ENCODE measurements at regions not wholly inside any gene's neighbourhood (a gene's known extent, or its start where the extent isn't known, plus 50 kb on each side); places are given as distances from the start of the nearest gene placed in this dataset.
"Not testable (repeated sequence)": the region's sequence is repeated elsewhere in the genome, so short reads cannot be mapped to it uniquely, and the experiment has no call there.

- DNase-seq (ENCODE audit: low read depth in 2 of 2) = no peak
These were observed 55.3 kb upstream of the SLCO6A1 start for GRCh38 chr5:102554082-102554481.

GRCh38 chr5:102554728-102555127, 55.9 kb upstream of the SLCO6A1 start:
- DNase-seq (ENCODE audit: low read depth in 2 of 2) = no peak

- DNase-seq (ENCODE audit: low read depth in 2 of 2) = no peak
These were observed 63.3 kb upstream of the SLCO6A1 start for GRCh38 chr5:102561894-102562760.

DNA sequence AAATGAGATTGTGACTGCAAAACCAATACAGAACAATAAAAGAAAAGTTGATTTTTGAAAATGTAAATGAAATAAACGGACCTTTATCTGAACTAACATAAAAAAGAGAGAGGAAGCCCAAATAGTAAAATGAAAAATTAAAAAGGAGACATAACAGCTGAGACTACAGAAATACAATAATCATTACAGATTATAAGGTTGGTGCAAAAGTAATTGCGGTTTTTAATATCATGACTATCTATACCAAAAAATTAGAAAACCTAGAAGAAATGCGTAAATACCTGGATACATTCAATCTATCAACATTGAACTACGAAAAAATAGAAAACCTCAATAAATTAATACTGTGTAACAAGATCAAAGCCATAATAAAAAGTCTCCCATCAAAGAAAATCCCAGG, 71.9 kb upstream of the SLCO6A1 start:
- DNase-seq (ENCODE audit: low read depth in 2 of 2) = no peak

DNA sequence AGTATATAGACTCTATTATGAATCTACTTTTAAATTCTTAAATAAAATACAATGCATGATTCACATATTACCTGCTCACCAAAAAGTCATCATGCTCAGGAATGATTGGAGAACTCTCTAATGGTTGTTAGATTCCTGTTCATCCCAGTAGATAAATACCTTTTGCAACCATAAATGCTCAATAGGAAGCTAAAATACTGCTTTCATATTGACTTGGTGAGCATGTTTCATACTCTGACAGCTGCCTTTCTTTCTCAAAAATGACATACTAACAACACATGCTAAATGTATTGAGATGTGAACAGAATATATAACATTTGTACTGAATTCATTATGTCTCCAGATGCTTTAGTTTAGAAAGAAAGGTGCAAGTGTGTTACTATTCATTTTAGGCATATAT, 79.6 kb upstream of the SLCO6A1 start:
- no peak for DNase-seq (ENCODE audit: low read depth in 2 of 2)

- DNase-seq (ENCODE audit: low read depth in 2 of 2) = no peak
These were observed 80.6 kb upstream of the SLCO6A1 start for GRCh38 chr5:102579379-102579778.

DNA sequence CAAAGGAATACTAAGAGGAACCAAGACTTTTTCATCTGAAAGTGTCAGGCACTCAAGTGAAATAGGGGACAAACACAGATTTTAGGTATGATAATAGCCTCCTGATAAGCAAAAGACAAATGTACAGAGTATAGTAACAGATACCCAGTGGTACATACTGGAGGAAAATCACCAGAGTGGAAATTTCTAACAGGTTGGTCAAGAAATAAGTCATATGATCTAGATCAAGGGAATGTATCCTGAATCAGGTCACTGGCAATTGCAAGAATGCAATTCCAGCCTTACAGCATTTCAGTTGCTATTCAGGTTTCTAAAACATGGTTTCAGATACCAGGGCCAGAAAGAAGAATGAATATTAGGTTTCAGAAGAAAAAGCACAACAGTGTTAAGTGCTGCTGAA, 82.2 kb upstream of the SLCO6A1 start:
- DNase-seq (ENCODE audit: low read depth in 2 of 2) = no peak

GRCh38 chr5:102582696-102583095, 83.9 kb upstream of the SLCO6A1 start:
- DNase-seq (ENCODE audit: low read depth in 2 of 2) = no peak

GRCh38 chr5:102583276-102584124, 84.7 kb upstream of the SLCO6A1 start:
- no peak for DNase-seq (ENCODE audit: low read depth in 2 of 2)

DNA sequence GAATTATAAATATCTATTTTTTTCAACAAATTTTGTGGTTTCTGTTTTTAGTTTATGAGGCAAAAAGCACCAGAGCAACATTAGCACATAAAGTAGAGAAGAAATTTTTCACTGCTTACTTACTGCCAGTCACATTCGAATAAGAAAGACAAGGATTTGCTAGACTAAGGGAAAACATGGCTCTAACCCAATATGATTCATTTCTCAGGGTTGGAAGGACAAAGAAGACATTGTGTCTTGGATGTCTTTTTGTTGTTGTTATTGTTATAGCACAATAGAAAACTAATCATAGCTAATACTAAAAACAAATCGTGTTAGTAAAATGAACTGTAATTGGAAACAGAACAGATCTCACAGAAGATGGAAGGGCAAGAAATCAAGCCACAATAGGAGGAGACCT, 90.9 kb upstream of the SLCO6A1 start:
- no peak for DNase-seq (ENCODE audit: low read depth in 2 of 2)

DNA sequence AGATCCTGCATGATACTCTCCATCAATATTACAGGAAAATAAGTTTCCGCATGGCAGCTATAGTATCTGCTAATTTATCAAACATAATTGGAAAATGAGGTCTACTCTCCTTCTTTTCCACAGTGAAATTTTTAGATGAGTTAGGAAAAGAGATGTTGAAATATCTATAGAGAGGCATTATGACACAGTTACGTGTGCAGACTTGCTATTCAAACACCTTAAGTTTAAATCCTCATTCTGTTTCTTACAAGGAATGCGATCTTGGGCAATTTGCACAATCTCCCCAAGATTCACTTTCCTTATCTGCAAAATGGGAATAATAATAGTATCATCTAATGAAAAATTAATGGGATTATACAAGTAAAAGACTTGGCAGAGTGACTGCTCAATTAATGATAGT, 91.7 kb upstream of the SLCO6A1 start:
- no peak for DNase-seq (ENCODE audit: low read depth in 2 of 2)

- DNase-seq (ENCODE audit: low read depth in 2 of 2) = no peak
These were observed 92.8 kb upstream of the SLCO6A1 start for GRCh38 chr5:102591650-102592049.

- DNase-seq (ENCODE audit: low read depth in 2 of 2) = not testable (repeated sequence)
These were observed 93.8 kb upstream of the SLCO6A1 start for GRCh38 chr5:102592586-102592985.

DNA sequence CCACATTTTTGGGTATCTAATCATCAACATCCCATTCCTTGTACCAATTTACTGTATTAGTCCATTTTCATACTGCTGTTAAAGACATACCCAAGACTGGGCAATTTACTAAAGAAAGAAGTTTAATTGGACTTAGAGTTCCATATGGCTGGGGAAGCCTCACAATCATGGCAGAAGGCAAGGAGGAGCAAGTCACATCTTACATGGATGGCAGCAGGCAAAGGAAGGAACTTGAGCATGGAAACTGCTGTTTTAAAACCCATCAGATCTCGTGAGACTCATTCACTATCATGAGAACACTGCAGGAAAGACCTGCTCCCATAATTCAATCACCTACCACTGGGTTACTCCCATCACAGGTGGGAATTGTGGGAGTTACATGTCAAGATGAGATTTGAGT, 95.4 kb upstream of the SLCO6A1 start:
- DNase-seq (ENCODE audit: low read depth in 2 of 2) = no peak

DNA sequence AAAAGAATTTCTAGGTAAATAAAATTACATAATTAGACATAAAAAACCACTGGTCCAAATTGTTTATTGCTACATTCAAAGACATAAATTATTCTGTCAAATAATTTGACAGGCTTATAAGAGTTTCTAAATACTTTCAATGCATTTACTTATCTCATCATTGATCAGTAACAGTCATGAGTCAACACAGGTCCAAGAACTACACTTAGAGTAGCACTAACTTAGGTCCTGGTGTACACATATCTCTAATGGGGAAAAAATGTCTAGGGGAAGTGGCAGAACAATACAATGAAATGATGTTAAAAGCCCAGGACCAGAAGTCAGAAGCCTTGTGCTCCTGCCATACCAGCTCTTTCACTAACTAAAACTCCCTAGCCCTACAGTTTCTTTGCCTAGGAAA, 96.5 kb upstream of the SLCO6A1 start:
- DNase-seq (ENCODE audit: low read depth in 2 of 2) = no peak

DNA sequence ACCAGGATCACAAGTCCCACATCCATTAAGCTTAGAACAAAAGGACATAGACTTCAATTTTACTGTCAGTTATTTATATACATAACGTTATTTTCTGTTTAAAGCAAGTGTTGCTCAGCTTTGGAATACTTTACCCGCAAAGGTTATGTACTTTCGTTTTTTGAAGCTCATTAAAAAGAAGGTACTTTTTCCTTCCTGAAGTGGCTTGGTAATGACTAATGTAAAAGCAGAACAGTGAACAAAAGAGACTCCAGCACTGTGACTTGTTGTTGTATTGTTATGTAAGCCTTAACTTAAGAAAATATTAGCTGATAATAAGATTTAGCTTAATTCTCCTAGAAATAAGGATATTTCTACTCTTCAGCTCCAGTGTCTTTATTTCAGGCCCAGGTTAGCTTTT, 97.3 kb upstream of the SLCO6A1 start:
- no peak for DNase-seq (ENCODE audit: low read depth in 2 of 2)

- no peak for DNase-seq (ENCODE audit: low read depth in 2 of 2)
These were observed 98.2 kb upstream of the SLCO6A1 start for GRCh38 chr5:102596951-102597350.

- DNase-seq (ENCODE audit: low read depth in 2 of 2) = no peak
These were observed 100.5 kb upstream of the SLCO6A1 start for GRCh38 chr5:102599289-102599688.

DNA sequence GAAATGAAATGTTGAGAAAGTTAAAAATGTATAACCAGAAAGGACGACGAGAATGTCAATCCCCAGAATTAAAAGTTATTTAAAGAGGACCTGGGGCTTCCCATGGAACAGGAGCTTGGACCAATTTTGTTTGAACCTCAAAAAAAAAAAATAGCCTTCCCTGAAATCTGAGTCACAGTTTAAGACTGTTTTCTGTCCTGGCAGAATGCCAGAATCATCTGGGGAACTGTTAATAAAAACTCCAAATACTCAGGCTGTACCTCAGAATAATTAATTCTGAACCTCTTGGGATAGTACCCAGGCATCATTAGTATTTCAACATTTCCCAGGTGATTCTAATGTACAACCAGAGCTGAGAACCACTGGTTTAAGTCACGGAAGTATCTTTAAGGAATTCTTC, 102.2 kb upstream of the SLCO6A1 start:
- no peak for DNase-seq (ENCODE audit: low read depth in 2 of 2)

- DNase-seq (ENCODE audit: low read depth in 2 of 2) = no peak
These were observed 104.9 kb upstream of the SLCO6A1 start for GRCh38 chr5:102603670-102604069.

DNA sequence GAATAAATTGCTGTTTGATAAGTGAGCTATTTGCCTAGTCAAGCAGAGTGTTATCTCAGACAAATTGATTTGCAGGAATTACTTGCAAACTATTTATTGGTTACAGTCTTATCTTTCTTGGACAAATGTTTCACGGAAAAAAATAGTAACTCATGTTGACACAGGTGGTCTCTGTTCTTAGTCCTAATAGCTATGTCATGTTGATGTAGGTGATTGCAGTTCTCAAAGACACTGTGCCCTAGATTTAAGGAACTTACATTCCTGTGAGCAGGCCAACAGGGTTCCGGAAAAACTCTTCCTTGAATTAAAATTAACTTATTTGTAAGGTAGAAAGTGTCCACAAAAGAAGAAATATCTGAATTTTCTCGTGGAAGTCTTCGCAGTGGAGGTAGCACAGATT, 109.6 kb upstream of the SLCO6A1 start:
- DNase-seq (ENCODE audit: low read depth in 2 of 2) = no peak

DNA sequence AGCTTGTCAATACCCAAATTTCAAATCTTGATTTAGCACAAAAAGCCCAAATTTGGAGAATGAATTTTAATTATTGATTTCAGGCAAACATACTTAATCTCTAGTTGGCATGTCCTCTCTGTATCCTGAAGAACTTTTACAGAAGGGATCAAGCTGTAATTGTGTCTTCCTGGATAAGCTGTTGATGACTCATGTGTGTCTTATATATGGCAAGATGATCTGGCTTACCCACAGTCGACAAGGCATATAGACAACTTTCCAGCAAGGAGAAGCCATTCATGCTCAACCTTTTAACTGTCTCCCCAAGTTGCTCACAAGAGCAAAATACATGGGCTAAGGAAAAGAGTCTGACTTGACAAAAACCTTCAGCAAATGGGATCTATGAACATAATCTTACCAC, 112.5 kb upstream of the SLCO6A1 start:
- no peak for DNase-seq (ENCODE audit: low read depth in 2 of 2)

DNA sequence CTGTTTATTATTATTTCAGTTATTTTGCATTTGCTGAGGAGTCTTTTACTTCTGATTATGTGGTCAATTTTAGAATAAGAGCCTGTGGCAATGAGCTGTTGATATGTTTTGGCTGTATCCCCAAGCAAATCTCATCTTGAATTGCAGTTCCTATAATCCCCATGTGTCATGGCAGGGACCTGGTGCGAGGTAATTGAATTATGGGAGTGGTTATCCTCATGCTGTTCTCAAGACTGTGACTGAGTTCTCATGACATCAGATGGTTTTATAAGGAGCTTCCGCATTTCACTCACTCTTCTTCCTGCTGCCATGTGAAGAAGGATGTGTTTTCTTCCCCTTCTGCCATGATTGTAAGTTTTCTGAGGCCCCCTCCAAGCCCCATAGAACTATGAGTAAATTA, 114.9 kb upstream of the SLCO6A1 start:
- no peak for DNase-seq (ENCODE audit: low read depth in 2 of 2)

Measured in stimulated activated CD4-positive, alpha-beta T cell treated with anti-CD3 and anti-CD28 coated beads, Interleukin-1b, Interleukin-23, amount 100 ng/mL, for 4 hours (primary cell).